ENCODE measurements at regions not wholly inside any gene's neighbourhood (a gene's known extent, or its start where the extent isn't known, plus 50 kb on each side); places are given as distances from the start of the nearest gene placed in this dataset.

- TF ChIP-seq TAF1 (IDR thresholded peaks at IDR 0.05; ENCODE audit: borderline replicate concordance, insufficient read depth, low read length) (no peak), POLR2AphosphoS5 (IDR thresholded peaks at IDR 0.05; ENCODE audit: low read depth, low read length) (no peak), REST (IDR thresholded peaks at IDR 0.05; ENCODE audit: insufficient read depth in 1 of 2, low read depth in 2 of 2, low read length in 2 of 2) (no peak), SIN3A (IDR thresholded peaks at IDR 0.05; ENCODE audit: borderline replicate concordance, insufficient read depth, low read length) (no peak), FOXP2 (optimal IDR thresholded peaks at IDR 0.05; ENCODE audit: borderline replicate concordance, extremely low read depth, extremely low read length, insufficient read depth) (no peak)
These were observed 125.9 kb upstream of the PRSS16 start for GRCh38 chr6:27121640-27122039.
